Sigmoid colon (tissue), 6 donors: ENCODE measurements at regions not wholly inside any gene's neighbourhood (a gene's known extent, or its start where the extent isn't known, plus 50 kb on each side); places are given as distances from the start of the nearest gene placed in this dataset.
"Not testable (repeated sequence)": the region's sequence is repeated elsewhere in the genome, so short reads cannot be mapped to it uniquely, and the experiment has no call there.

ENCODE experiments used
- DNase-seq: peaks from one replicate; pipeline ENCODE4 v3.0.0-alpha.2; 2019
- H3K27ac ChIP-seq, 4 donors: fragments of 200-600 bp; sonication (generic); one replicate each; pipeline ENCODE4 v1.5.1; 2016 to 2019; ENCODE audit warnings: mild to moderate bottlenecking in 1 of 4
- H3K27me3 ChIP-seq, 3 donors: fragments of 200-600 bp; sonication (generic); one replicate each; pipeline ENCODE4 v1.5.1; 2019; ENCODE audit warnings: mild to moderate bottlenecking in 1 of 3
- H3K36me3 ChIP-seq, 4 donors: fragments of 200-600 bp; sonication (generic); one replicate each; pipeline ENCODE4 v1.5.1; 2016 to 2019
- H3K4me1 ChIP-seq, 4 donors: fragments of 200-600 bp; sonication (generic); one replicate each; pipeline ENCODE4 v1.5.1; 2017 to 2019
- H3K4me3 ChIP-seq, 4 donors: fragments of 200-600 bp; sonication (generic); one replicate each; pipeline ENCODE4 v1.5.1; 2017 to 2019; ENCODE audit warnings: mild to moderate bottlenecking in 2 of 4, moderate library complexity in 1 of 4
- H3K9me3 ChIP-seq, 4 donors: fragments of 200-600 bp in 3 of 4; sonication (generic) in 3 of 4; one replicate each; pipeline versions ENCODE4 v1.5.1 to v1.6.1; 2013 to 2019
- CTCF ChIP-seq, 4 experiments: fragments of 450-650 bp in 3 of 4; fragments of 200-600 bp in 1 of 4; IDR thresholded peaks; one replicate each; pipeline ENCODE4 v1.5.1; 2016 to 2019; ENCODE audit warnings: antibody characterized with exemption in 4 of 4, mild to moderate bottlenecking in 3 of 4, moderate library complexity in 2 of 4
- EP300 ChIP-seq, 4 donors: sonication (generic); formaldehyde crosslinking; IDR thresholded peaks; one replicate each; pipeline ENCODE4 v1.6.1; 2017; ENCODE audit warnings: antibody characterized with exemption in 4 of 4
- POLR2A ChIP-seq, 2 donors: fragments of 450-650 bp; IDR thresholded peaks; one replicate each; pipeline ENCODE4 v1.6.1; 2016; ENCODE audit warnings: antibody characterized with exemption in 2 of 2, mild to moderate bottlenecking in 2 of 2, moderate library complexity in 2 of 2
- POLR2AphosphoS5 ChIP-seq, 4 donors: sonication (generic); formaldehyde crosslinking; IDR thresholded peaks; one replicate each; pipeline ENCODE4 v1.6.1; 2017; ENCODE audit warnings: antibody characterized with exemption in 4 of 4
- WGBS, 2 donors: extraction: QIAGEN DNeasy Blood & Tissue Kit; methylation state at CpG; one replicate each; pipeline ENCODE4 v1.1.7; 2013; 5-methylcytosine and 5-hydroxymethylcytosine counted together
- intact Hi-C: fragments of 100-400 bp; cut with DNase I; formaldehyde crosslinking; loops from one replicate; pipeline ENCODE4 v1.15.1; 2023
- donor health status: healthy with polysubstance abuse.
- donor health status: healthy.

DNA sequence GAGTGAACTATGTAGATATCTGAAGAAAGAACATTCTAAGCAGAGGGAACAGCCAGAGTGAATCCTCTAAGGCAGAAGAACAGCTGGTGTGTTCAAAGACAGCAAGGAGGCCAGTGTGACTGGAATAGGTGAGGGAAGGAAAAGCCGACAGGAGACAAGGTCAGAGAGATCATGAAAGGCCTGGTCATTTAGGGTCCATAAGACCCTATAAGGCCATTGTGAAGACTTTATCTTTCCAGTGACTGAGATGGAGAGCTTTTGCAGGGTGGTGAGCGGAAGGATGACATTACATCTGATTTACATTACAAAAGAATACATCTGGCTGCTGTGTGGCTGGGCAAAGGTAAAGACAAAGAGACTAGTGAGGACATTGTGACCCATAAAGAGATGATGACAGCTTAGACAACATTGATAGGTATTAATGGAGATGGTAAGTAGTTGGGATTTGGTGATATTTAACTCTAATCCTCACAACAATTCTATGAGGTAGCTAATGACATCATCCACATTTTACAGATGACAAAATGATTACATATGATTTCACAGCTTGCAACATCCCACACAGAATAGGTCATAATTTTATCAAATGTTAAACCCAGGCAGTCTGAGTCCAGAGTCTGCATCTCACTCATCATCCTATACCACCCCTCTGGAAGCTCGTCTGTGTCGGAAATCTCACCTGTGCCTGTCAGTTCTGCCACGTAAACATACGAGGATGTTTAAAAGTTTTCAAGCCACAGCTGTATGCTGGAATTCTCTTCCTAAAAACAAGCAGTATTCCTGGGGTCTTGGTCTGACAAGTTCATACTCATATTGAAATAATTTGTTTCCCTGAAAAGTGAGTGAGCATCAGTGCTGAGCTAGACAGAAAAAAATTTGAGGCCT, 70.2 kb upstream of the PIK3R4 start:
- WGBS, 2 donors, result 88 to 91% methylated on average over 6 of the region's 6 CpGs
- H3K4me1 ChIP-seq, result no peaks in the 10 kb centered on the region
- intact Hi-C loops, result no loop called here

GRCh38 chr3:130818066-130818465, 71.4 kb upstream of the PIK3R4 start:
- intact Hi-C loops, H3K27ac ChIP-seq, H3K9me3 ChIP-seq, H3K27me3 ChIP-seq, H3K4me1 ChIP-seq, H3K36me3 ChIP-seq, DNase-seq, H3K4me3 ChIP-seq: not testable (repeated sequence)
- WGBS, 2 donors, result 42 to 74% methylated on average over 3 of the region's 3 CpGs

More for the DNA sequence above, 70.2 kb upstream of the PIK3R4 start:
- no peaks in the 10 kb centered on the region for H3K36me3 ChIP-seq
- H3K4me3 ChIP-seq, result no peak overlapping the region
- TF ChIP-seq CTCF (IDR thresholded peaks at IDR 0.05) (no peak), EP300 (IDR thresholded peaks at IDR 0.05) (no peak), POLR2A (IDR thresholded peaks at IDR 0.05) (no peak), POLR2AphosphoS5 (IDR thresholded peaks at IDR 0.05) (no peak)
- DNase-seq, result no peak
- no peaks in the 10 kb centered on the region for H3K9me3 ChIP-seq
- no peak overlapping the region for H3K27ac ChIP-seq
- H3K27me3 ChIP-seq, result no peaks in the 10 kb centered on the region

- no peaks in the 10 kb centered on the region for H3K4me1 ChIP-seq
- intact Hi-C loops, result no loop called here
- no peak overlapping the region for H3K27ac ChIP-seq
- no peak overlapping the region for H3K4me3 ChIP-seq
- 66 to 78% methylated on average over 2 of the region's 2 CpGs for WGBS, 2 donors
- TF ChIP-seq POLR2A (IDR thresholded peaks at IDR 0.05) (no peak), POLR2AphosphoS5 (IDR thresholded peaks at IDR 0.05) (peak in 2 of 4 donors; percentile 34 to 37), CTCF (IDR thresholded peaks at IDR 0.05) (no peak), EP300 (IDR thresholded peaks at IDR 0.05) (no peak)
- no peak for DNase-seq
- no peaks in the 10 kb centered on the region for H3K9me3 ChIP-seq
- no peaks in the 10 kb centered on the region for H3K27me3 ChIP-seq
- no peaks in the 10 kb centered on the region for H3K36me3 ChIP-seq
Measured at GRCh38 chr3:130820976-130821375, 72.9 kb upstream of the ATP2C1 start.

DNA sequence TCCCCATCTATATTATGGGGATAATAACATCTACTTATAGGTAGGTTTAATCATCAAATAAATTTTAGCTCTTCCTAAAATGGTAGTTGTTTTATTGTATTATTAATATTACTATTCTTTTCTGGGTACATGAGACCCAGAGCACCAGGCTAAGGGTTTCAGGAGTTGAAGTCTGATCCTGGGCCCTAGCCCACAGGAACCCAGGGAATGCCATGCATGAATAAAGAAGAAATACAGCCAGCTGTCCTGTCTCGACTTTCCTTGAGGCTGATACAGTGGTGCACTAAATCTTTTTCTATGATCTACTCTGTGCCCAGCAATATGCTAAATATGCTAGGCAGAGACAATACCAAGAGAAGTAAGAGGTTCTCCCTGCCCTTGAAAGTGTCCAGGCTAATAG, 72.1 kb upstream of the ATP2C1 start:
- DNase-seq, result no peak
- Histone ChIP-seq H3K36me3 (no peaks in the 10 kb centered on the region), H3K27me3 (no peaks in the 10 kb centered on the region), H3K4me1 (no peaks in the 10 kb centered on the region), H3K27ac (no peak overlapping the region), H3K9me3 (no peaks in the 10 kb centered on the region), H3K4me3 (no peak overlapping the region)
- WGBS, 2 donors, result 88 to 96% methylated on average over 1 of the region's 1 CpG
- no peak for TF ChIP-seq POLR2A (IDR thresholded peaks at IDR 0.05)
- TF ChIP-seq POLR2AphosphoS5 (IDR thresholded peaks at IDR 0.05), result no peak
- TF ChIP-seq EP300 (IDR thresholded peaks at IDR 0.05), result no peak
- no peak for TF ChIP-seq CTCF (IDR thresholded peaks at IDR 0.05)
- intact Hi-C loops, result no loop called here

GRCh38 chr3:130823241-130823884, 70.5 kb upstream of the ATP2C1 start:
- TF ChIP-seq POLR2A (IDR thresholded peaks at IDR 0.05), result no peak
- no peak for TF ChIP-seq POLR2AphosphoS5 (IDR thresholded peaks at IDR 0.05)
- TF ChIP-seq CTCF (IDR thresholded peaks at IDR 0.05), result no peak
- TF ChIP-seq EP300 (IDR thresholded peaks at IDR 0.05), result no peak
- Histone ChIP-seq H3K27me3 (no peaks in the 10 kb centered on the region), H3K9me3 (no peaks in the 10 kb centered on the region), H3K4me3 (no peak overlapping the region), H3K4me1 (no peaks in the 10 kb centered on the region), H3K27ac (no peak overlapping the region), H3K36me3 (no peaks in the 10 kb centered on the region)
- intact Hi-C loops, result no loop called here
- DNase-seq, result no peak
- WGBS, 2 donors, result 76 to 79% methylated on average over 4 of the region's 4 CpGs
